22Rv1 (cell line): ENCODE measurements at regions not wholly inside any gene's neighbourhood (a gene's known extent, or its start where the extent isn't known, plus 50 kb on each side); places are given as distances from the start of the nearest gene placed in this dataset.

ENCODE experiments used
- ZFX ChIP-seq: fragments of 450-650 bp; IDR thresholded peaks from 2 replicates; pipeline ENCODE4 v1.6.1; 2017; ENCODE audit warnings: antibody characterized with exemption, borderline replicate concordance
- TF ChIP-seq, protein P1 (sequence below): fragments of 450-650 bp; IDR thresholded peaks from 2 replicates; pipeline ENCODE4 v1.5.1; 2017; ENCODE audit warnings: mild to moderate bottlenecking

GRCh38 chr13:39959497-39960144, 304.2 kb downstream of the COG6 start:
- TF ChIP-seq, protein P1, sequence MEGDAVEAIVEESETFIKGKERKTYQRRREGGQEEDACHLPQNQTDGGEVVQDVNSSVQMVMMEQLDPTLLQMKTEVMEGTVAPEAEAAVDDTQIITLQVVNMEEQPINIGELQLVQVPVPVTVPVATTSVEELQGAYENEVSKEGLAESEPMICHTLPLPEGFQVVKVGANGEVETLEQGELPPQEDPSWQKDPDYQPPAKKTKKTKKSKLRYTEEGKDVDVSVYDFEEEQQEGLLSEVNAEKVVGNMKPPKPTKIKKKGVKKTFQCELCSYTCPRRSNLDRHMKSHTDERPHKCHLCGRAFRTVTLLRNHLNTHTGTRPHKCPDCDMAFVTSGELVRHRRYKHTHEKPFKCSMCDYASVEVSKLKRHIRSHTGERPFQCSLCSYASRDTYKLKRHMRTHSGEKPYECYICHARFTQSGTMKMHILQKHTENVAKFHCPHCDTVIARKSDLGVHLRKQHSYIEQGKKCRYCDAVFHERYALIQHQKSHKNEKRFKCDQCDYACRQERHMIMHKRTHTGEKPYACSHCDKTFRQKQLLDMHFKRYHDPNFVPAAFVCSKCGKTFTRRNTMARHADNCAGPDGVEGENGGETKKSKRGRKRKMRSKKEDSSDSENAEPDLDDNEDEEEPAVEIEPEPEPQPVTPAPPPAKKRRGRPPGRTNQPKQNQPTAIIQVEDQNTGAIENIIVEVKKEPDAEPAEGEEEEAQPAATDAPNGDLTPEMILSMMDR: no peak
- no peak for TF ChIP-seq ZFX
